GM18873 (cell line): ENCODE measurements at regions not wholly inside any gene's neighbourhood (a gene's known extent, or its start where the extent isn't known, plus 50 kb on each side); places are given as distances from the start of the nearest gene placed in this dataset.

Source experiments
- ATAC-seq: cut with Tn5 transposase; IDR thresholded peaks from one replicate; pipeline ENCODE4 v1.9.1; 2021; ENCODE audit warnings: mild to moderate bottlenecking, moderate library complexity, moderate number of reproducible peaks; ENCODE audit not compliant: unreplicated experiment, low FRiP score

DNA sequence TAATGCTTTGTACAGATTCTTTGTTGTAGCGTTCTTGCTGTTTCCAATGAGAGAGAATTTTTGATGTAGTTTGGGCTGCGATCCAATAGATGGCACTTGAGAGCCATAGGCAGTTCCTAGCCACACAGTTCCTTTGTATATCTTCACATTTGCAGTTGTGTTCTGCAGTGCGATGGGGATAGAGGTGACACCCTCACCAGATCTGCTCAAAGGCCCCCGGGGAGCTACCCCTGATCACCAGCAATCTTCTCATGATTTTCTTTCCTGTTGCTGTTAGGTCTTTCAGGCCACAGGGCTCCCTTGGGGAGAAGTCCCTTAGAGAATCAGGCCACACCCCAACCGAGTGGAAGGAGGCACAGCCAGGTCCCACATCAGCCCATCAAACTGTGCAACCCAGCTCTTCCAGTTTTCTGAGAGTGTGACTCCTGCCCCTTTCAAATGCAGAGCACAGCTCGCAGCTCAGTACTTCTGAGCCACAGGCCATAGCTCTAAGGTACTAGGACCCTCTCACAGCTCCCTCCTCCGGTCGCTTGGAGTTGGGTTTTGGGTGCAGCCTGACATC is 353.7 kb downstream of the SLCO4C1 start:
- peak; percentile 76 for ATAC-seq

DNA sequence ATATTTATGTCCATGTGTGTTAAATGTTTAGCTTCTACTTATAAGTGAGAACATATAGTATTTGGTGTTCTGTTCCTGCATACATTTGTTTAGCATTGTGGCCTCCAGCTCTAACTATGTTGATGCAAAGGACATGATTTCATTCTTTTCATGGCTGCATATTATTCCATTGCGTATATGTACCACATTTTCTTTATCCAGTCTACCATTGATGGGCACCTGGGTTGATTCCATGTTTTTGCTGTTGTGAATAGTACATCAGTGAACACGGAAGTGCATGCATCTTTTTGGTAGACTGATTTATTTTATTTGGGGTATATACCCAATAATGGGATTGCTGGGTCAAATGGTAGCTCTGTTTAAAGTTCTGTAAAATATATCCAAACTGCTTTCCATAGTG is 359.0 kb downstream of the SLCO4C1 start:
- ATAC-seq = no peak

DNA sequence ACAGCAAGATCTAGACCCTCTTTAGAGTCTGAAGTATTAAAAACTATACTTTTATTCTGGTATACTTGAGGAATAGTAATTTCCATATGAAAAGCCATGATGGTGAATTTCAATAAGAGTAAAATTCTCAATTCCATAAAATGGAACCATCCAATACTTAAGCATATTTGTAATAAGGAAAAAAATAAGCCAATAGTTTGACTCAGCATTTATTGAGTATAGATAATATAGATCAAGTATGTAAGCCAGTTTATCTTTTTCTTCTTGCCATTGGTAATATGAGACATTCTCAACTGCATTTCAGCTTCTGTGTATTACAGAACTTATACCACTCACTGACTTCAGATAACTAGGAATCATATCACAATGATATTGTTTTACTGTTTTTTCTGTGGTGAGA is 361.0 kb downstream of the SLCO4C1 start:
- ATAC-seq = no peak

DNA sequence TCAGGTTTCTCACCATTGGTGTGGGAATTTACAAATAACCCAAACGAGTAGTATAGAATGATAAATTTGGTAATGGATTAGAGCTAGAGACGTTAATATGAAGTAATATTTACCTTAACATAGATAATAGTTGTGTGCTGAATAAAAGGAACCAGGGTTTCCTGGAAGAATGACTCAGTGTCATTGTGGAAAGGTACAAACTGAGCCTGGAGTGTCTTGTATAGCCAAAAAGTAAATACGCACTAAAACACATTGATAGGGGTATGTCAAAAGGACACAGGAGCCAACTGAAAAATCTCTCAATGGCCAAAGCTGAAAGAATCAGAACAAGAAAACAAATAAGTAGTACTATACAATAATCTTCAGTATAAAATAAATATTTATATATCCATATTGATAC is 363.5 kb downstream of the SLCO4C1 start:
- no peak for ATAC-seq

DNA sequence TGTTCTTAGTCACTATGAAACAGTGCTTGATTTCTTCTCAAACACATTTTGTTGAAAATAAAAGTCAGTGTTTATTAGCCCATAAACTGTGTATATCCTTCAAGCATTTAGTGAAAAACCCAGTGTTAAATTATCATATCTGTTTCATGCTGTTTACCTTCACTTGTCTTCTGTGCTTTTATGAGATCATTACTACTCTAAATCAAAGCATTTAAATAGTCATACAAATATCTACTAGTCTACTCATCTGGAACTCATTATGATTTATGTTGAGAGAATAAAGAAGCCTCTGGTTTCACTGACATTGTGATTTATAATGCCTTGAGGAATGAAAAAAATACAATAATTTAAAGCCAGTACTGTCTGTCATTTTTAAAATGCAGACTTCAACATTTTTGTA is 366.5 kb downstream of the SLCO4C1 start:
- ATAC-seq = no peak

DNA sequence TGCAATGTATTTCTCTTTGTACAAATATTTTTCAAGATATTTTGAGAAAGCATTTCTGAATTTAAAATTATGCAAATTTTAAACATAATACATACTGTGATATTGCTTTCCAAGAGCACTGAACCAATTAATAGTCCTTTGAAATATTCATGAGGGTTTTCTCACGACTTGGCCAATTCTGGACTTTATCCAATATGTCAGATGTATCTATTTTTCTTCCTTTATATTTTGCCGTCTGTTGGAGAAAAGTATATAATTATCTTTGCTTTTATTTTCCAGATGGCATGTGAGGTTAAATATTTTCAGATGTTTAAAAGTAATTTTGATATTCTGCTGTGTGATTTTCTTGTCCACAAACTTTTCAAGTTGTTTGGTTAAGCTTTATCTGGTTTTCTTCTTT is 378.9 kb downstream of the SLCO4C1 start:
- no peak for ATAC-seq

DNA sequence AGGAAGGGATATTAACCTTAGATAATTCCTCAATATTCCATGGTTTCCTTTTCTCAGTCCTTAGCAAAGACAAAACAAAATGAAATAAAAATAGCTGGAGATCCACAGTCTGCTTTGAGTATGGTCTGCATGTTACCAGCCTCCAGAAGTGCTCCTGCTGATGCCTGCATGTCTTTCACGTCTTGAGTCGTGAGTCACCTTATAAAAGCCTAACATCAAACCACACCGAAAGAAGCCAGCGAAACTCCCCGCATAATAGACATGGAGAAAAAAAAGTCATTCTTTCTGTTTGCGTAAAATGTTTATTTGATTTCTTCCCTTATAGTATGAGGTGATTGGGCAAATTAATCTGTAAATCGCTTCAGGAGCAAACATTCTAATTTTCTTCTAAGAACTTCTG is 380.5 kb downstream of the SLCO4C1 start:
- ATAC-seq = no peak

DNA sequence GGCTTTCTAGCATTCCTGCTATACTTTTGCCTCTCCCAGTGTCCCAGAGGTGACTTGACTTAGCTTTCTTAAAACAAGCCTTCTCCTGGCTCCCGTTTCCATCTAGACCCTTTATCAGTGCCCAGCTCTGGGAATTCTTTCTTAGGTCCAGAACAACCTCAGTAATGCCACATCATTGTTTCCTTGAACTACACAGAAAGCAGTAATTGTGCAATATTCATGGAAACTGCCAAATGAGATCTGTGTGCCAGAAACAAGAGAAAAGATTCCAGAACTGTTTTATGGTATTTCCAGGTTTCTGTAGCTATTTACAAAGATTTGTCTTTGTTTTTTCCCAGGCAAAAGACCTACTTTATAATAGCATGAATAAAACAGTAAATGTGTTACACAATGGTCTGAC is 391.3 kb downstream of the SLCO4C1 start:
- ATAC-seq = no peak

DNA sequence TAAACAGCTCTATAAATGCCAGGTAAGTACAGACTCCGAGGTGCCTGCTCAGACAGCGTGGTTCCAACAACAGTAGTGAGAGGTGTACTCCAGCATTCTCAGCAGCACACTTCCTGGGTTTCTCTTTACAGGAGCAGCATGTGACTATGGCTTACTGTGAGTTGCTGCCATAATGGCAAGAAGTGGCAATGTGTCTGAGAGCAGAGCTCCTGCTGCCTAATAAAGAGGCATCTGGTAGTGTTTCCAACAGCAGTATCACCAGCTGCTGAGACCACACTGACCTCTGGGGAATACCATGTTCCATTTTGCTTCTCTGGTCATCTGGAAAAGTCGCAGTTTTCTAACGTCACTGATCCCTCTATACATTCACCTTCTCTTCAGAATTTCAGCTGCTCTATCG is 398.2 kb downstream of the SLCO4C1 start:
- ATAC-seq = peak; percentile 43

DNA sequence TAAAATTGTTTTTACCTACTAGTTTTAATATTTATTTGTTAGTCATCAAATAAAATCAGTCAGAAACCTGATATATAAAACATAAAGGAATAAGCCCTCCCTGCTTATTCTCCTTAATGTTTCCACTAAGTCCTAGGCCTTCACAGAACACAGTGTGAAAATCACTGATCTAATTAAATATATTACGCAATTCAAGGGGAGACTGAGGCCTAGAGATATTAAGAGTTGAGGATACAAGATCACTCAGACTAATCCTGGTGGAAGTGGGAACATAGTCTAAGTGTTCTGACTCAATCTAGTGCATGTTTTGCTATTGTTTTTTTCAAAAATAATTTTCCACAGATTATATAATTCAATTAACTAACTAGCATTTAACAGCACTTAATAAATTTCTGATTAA is 401.1 kb downstream of the SLCO4C1 start:
- ATAC-seq = no peak

DNA sequence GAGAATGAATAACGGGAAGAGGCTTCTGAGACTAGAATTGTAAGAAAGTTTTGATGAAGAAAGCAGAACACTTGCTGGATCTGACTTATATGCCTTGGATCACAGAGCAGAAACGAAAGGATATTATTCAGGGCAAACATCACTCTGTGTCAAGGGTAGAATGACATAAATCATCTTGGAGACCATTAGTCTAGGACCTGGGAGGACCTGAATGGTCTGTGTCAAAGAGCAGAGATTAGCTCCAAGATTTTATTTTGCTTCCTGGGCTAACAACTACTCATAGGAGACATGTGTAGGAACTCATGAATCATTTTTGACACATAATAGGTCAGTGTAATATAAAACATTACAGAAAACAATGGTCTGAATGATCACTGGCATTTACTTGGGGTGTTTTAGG is 417.9 kb downstream of the SLCO4C1 start:
- ATAC-seq = no peak

DNA sequence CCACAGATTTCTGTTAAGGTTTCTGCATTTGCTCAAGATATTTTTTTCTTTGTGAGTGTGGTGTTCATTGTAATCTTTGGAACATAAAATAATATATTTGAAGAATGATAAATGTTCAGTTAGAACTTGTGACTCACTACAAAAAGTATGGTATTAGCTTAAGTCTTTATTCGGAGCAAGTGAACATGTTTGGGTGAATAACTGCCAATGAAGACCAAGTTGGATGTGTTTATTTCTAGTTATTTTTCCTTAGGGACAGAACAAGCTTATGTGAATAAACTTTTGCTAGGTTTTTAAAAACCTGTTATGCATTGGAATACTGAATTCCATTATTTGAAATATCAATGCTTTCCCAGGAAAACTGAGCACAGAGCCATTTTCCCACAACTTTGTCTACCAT is 418.6 kb downstream of the SLCO4C1 start:
- ATAC-seq = no peak

DNA sequence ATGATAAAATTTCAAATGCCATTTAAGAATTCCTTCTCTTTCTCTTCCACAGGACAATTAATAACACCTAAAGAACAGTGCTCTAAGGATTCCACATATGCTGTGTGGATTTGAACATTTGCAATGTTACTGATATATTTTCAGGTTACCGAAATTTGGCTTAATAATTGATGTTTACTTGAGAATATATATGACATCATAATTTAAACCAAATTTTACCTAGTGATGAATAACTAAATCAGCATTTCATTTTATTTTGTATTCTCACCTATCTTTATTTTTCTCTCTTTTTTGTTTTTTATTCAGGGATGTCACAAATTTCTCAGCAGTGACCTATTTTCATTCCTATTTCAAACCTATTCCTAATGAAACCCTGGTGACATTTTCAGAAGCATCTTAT is 429.6 kb downstream of the SLCO4C1 start:
- ATAC-seq = no peak

DNA sequence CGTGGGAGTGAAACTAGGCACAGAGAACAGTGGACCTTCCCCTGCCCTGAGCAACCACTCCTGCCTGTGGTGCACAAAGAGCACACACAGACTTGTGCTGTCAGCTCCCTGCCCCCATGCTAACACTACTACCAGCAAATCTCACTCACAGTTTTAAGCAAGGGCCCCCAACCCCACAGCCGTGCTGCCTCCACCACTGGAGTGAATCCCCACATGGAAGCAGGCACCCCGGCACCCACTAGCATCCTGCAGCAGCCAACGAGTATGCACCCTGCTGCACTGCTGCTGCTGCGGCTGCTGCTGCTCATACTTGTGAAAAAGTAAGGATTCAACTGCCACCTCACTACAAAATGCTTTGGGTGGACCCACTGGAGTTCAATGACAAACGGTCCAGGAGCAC is 435.5 kb downstream of the SLCO4C1 start:
- no peak for ATAC-seq

DNA sequence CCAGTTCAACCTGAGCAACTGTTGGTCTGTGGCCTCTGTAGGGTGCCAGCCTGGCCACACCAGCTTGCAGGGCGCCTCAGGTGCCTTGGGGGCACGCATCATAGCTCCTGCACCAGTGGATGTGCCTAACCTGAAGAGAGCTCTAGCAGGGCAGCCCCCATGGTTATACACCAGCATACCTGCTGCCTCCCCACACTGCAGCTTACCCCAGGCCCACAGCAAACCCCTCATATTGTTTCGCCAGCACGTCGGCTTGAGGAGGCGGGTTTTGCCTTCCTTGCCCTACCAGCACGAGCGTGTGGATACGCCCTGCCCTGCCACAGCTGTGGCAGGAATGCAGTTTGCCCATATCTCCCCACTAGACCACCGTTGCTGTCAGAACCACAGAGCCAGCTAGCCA is 435.9 kb downstream of the SLCO4C1 start:
- ATAC-seq = no peak

DNA sequence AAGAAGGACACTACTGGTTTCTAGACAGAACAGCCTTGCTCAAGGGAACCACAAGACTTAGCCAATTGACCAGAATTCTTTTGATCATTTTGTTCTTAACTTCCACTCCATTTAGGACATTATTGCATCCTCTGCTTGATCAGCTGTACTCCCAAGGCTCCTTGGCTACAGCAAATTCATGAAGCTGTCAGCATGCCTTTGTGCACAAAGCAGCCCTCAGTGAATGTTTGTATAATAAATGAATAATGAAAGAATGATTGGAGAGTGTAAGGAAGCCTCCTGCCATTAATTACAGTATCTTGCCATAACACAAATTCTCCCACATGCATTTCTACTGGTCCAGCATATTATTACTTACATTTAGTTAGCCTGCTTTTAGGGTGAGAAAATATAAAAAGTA is 449.6 kb downstream of the SLCO4C1 start:
- no peak for ATAC-seq

DNA sequence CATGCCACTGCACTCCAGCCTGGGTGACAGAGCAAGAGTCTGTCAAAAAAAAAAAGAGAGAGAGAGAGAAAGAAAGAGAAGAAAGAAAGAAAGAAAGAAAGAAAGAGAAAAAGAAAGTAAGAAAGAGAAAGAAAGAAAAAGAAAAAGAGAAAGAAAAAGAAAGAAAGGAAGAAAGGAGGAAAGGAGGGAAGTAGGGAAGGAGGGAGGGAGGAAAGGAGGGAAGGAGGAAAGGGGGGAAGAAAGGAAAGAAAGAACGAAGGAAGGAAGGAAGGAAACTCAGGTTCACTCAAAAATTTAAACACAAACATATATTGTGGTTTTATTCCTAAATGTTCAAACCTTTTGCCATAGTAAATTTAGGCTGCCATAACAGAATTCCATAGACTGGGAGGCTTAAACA is 453.0 kb downstream of the SLCO4C1 start:
- no peak for ATAC-seq

DNA sequence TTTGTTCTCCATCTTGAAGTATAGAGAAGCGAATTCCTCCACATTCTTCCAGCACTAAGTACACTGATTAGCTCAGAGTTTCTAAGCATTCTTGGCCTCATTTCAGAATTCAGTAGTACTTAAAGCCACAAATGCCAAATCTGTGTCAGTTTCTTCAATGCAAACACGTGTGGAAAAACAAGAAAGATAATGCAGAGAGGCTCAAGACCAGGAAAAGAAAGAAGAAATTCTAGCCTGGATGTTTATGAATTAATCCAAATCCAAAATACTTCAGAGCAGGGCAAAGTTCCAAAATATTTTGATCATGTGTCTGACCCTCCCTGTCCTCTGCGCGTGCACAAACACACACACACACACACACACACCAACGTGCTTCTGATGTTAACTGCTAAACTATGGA is 457.6 kb downstream of the SLCO4C1 start:
- no peak for ATAC-seq

DNA sequence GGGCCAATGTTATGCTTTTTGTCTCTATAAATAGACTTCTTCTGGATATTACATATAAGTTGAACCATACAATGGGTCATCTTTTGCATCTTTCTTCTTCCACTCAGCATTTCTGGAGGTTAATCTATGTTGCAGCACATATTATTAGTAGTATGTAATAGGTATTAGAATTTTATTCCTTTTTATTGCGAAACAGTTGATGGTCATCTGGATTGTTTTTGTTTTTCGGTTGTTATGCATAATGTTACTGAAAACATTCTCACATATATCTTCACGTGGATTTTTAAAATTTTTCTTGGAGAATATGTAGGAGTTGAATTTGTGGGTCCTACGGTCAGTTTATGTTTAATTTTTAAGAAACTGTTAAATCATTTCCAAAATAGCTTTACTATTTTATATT is 466.8 kb downstream of the SLCO4C1 start:
- ATAC-seq = no peak

DNA sequence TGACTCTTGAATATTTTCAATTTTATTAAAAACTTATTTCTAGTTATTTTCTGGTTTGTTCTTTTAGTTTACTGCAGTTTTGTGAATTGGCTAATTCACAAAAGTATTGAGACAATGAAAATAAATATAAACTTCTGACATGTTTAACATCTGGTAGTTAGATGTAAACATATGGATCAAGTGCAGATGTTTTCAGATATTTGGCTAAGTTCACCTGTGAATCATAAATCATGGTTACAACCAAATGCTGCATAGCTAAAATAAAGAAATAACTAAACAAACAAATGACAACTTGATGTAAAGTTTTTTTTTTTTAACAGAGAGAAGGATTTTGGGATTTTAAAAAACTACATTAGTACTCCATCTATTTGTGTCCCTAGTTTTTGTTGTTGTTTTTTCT is 484.6 kb downstream of the SLCO4C1 start:
- no peak for ATAC-seq

DNA sequence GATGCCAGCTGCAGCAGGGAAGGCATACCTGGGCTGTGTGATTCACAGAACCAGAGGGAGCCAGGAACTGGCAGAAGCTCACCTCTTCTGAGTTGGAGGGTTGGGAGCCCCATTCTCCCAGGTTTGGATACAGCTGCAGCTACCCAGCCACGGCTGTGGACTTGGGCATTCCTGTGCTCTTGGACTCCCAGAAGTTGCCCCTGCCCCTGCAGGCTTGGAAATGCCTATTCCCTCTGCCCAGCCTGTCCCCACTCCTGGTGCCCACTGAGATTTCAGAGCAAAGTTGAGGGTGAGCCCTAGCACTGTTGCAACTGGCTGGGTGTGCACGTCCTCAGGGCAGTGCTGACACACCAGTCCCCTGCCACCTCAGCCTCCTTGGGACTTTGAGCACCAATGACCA is 489.7 kb downstream of the SLCO4C1 start:
- no peak for ATAC-seq

DNA sequence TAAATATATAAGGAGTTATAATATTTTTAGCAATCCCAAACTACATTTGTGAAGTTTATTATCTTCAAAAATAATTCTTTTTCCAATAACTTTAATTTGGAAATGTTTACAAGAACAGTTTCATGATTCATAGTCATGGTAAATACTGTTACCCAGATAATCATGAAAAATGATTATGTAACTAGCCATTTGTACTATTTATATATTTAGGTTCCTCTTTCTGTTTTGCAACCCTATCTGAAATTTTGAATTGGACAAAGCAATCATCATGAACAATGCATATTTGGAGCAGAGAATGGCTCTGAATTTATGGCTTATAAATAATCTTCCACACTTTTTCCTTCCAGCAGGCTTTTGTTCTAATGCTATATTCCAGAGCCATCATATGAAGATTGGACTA is 499.7 kb downstream of the SLCO4C1 start:
- no peak for ATAC-seq

DNA sequence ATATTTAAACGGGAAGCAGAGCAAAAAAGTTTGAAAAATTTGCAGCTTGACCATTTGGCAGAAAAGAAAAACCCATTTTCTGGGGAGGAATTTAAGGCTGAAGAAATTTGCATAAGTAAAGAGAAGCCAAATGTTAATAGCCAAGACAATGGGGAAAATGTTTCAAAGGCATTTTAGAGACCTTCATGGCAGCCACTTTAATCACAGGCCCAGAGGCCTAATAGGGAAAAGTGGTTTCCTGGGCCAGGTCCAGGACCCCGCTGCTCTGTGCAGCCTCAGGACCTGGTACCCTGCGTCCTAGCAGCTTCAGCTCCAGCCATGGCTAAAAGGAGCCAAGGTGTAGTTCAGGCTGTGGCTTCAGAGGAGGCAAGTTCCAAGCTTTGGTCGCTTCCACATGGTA is 507.3 kb downstream of the SLCO4C1 start:
- ATAC-seq = no peak
